ENCODE measurements at regions not wholly inside any gene's neighbourhood (a gene's known extent, or its start where the extent isn't known, plus 50 kb on each side); places are given as distances from the start of the nearest gene placed in this dataset.

GRCh38 chr3:194974468-194975135, 288.9 kb downstream of the FAM43A start:
- Histone ChIP-seq H3K27ac (ENCODE audit: low read length) (no peak overlapping the region), H3K79me2 (ENCODE audit: insufficient read depth, low read length) (no peaks in the 10 kb centered on the region), H3K4me2 (ENCODE audit: insufficient read depth, low read length) (no peak overlapping the region), H3K9ac (ENCODE audit: low read depth, low read length) (no peak overlapping the region), H3K36me3 (ENCODE audit: insufficient read depth, low read length) (no peaks in the 10 kb centered on the region), H3K4me3 (ENCODE audit: low read depth in 1 of 2, low read length in 2 of 2) (no peak overlapping the region), H4K20me1 (ENCODE audit: insufficient read depth, low read length) (no peaks in the 10 kb centered on the region), H3K9me3 (ENCODE audit: insufficient read depth, low read length, severe bottlenecking) (no peaks in the 10 kb centered on the region), H3K27me3 (ENCODE audit: insufficient read depth, low read length, poor library complexity) (peaks cover 4% of the 10 kb centered on the region), H2AFZ (ENCODE audit: low read depth, low read length) (no peak overlapping the region), H3K4me1 (ENCODE audit: insufficient read depth, low read length) (no peaks in the 10 kb centered on the region)
- ATAC-seq (ENCODE audit: insufficient read depth, low read depth) (no peak), DNase-seq (no peak)
- TF ChIP-seq CTCF (IDR thresholded peaks at IDR 0.05; ENCODE audit: borderline replicate concordance, extremely low read depth, low read length, poor library complexity, severe bottlenecking) = no peak
- TF ChIP-seq EZH2 (IDR thresholded peaks at IDR 0.05; ENCODE audit: borderline replicate concordance, low read depth, low read length, severe bottlenecking) = no peak

GRCh38 chr3:194976049-194976451, 290.4 kb downstream of the FAM43A start:
- Histone ChIP-seq H3K9me3 (ENCODE audit: insufficient read depth, low read length, severe bottlenecking) (no peaks in the 10 kb centered on the region), H4K20me1 (ENCODE audit: insufficient read depth, low read length) (no peaks in the 10 kb centered on the region), H2AFZ (ENCODE audit: low read depth, low read length) (no peak overlapping the region), H3K27me3 (ENCODE audit: insufficient read depth, low read length, poor library complexity) (peaks cover 3% of the 10 kb centered on the region), H3K4me2 (ENCODE audit: insufficient read depth, low read length) (no peak overlapping the region), H3K4me1 (ENCODE audit: insufficient read depth, low read length) (no peaks in the 10 kb centered on the region), H3K9ac (ENCODE audit: low read depth, low read length) (no peak overlapping the region), H3K4me3 (ENCODE audit: low read depth in 1 of 2, low read length in 2 of 2) (no peak overlapping the region), H3K79me2 (ENCODE audit: insufficient read depth, low read length) (no peaks in the 10 kb centered on the region), H3K27ac (ENCODE audit: low read length) (no peak overlapping the region), H3K36me3 (ENCODE audit: insufficient read depth, low read length) (no peaks in the 10 kb centered on the region)
- ATAC-seq (ENCODE audit: insufficient read depth, low read depth) (no peak), DNase-seq (no peak)
- TF ChIP-seq EZH2 (IDR thresholded peaks at IDR 0.05; ENCODE audit: borderline replicate concordance, low read depth, low read length, severe bottlenecking) = no peak
- no peak for TF ChIP-seq CTCF (IDR thresholded peaks at IDR 0.05; ENCODE audit: borderline replicate concordance, extremely low read depth, low read length, poor library complexity, severe bottlenecking)

GRCh38 chr3:194976874-194977273, 291.2 kb downstream of the FAM43A start:
- Histone ChIP-seq H4K20me1 (ENCODE audit: insufficient read depth, low read length) (no peaks in the 10 kb centered on the region), H3K27me3 (ENCODE audit: insufficient read depth, low read length, poor library complexity) (no peaks in the 10 kb centered on the region), H3K4me1 (ENCODE audit: insufficient read depth, low read length) (no peaks in the 10 kb centered on the region), H3K9ac (ENCODE audit: low read depth, low read length) (no peak overlapping the region), H2AFZ (ENCODE audit: low read depth, low read length) (no peak overlapping the region), H3K9me3 (ENCODE audit: insufficient read depth, low read length, severe bottlenecking) (no peaks in the 10 kb centered on the region), H3K36me3 (ENCODE audit: insufficient read depth, low read length) (no peaks in the 10 kb centered on the region), H3K27ac (ENCODE audit: low read length) (no peak overlapping the region), H3K4me3 (ENCODE audit: low read depth in 1 of 2, low read length in 2 of 2) (no peak overlapping the region), H3K4me2 (ENCODE audit: insufficient read depth, low read length) (no peak overlapping the region), H3K79me2 (ENCODE audit: insufficient read depth, low read length) (no peaks in the 10 kb centered on the region)
- DNase-seq (no peak), ATAC-seq (ENCODE audit: insufficient read depth, low read depth) (no peak)
- no peak for TF ChIP-seq EZH2 (IDR thresholded peaks at IDR 0.05; ENCODE audit: borderline replicate concordance, low read depth, low read length, severe bottlenecking)
- TF ChIP-seq CTCF (IDR thresholded peaks at IDR 0.05; ENCODE audit: borderline replicate concordance, extremely low read depth, low read length, poor library complexity, severe bottlenecking) = no peak
